ENCODE measurements at regions not wholly inside any gene's neighbourhood (a gene's known extent, or its start where the extent isn't known, plus 50 kb on each side); places are given as distances from the start of the nearest gene placed in this dataset.
"Not testable (repeated sequence)": the region's sequence is repeated elsewhere in the genome, so short reads cannot be mapped to it uniquely, and the experiment has no call there.

DNA sequence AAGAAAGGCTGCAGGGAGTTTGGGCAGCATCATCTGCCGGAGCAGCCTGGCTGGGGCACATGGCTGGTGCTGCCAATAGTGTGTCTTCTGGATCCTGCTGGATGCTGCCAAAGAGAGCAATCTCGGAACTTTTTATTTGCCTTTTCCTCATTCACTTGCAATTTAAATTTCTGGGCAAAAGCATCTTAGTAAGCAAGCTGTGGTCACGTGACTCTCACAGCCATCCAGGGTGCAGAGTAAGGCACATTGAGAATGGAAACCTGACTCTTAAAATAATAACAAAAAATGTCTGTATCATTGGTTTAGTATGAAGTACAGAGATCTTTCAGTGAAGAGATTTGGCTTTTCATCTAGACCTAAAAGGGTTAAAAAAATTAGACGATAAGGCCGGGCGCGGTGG, 910.3 kb downstream of the STIM2 start:
- DNase-seq, result no peak

DNA sequence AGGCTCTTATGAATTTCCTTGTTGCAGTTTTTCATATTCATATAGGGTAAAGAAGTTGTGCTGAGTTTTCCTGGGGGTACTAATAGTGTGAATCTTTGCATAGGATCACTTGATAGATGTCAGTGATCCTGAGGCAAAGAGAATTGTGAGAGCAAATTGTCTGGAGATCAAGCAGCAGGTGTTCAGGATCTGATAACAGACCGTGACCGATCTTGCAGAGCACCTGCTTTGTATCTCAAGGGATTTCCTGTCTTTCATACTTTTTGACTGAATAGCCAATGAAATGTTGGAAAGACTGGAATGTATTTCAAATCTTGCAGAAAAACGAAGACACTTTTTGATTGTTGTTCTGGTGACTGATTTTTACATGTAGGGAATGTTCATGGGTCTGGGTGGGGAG, 914.5 kb downstream of the STIM2 start:
- no peak for DNase-seq

DNA sequence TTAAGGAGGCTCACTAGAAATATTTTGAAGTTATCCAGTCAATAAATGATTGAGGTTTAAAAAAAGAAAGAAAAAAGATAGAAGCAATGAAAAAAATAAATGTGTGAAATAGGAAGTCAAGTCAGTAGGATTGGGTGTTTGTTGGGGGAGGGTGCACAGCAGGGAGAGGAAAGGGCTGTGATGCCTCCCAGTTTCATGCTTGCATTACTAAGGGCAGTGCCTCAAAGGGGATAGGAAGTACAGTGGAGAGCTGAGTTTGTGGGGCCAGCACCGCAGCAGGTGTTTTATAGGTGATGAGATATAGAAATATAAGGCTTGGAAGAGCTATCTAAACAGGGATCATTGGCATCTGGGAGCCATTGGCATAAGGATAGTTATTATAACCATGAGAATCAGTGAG, 919.2 kb downstream of the STIM2 start:
- no peak for DNase-seq

DNA sequence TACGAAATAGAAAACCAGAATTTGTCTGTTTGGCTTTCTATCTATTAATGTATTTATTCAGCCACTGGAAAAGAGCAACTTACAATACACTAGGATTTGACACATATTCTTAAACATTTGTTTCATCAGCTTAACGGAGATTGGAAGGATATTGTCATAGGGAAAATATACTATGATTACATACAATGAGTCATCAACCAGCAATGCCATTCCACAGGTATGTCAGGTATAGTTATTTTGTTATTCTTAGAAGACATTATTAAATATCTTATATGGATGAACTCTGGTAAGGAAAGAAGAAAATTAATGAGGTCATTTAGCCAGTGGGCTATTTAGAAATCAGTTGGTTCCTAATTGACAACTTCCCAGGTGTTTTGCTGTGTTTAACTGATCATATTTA, 926.6 kb downstream of the STIM2 start:
- no peak for DNase-seq

DNA sequence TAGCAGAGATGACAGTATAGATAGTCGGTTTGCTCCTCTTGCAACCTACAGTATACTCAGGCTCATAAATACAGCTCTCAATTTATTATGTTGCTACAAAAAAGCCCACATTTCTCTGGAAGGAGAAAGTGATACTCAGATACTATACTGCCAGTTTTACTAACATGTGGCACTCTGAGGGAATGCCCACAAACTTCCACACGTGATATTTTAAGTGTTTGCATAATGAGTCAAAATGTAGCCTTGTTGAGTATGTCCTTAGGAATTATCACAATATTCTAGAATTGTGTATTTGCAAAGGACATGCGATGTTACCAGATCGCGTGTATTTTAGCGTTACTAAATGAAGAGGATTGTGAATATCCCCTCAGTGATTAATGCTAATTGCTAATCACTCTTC, 929.1 kb downstream of the STIM2 start:
- no peak for DNase-seq

DNA sequence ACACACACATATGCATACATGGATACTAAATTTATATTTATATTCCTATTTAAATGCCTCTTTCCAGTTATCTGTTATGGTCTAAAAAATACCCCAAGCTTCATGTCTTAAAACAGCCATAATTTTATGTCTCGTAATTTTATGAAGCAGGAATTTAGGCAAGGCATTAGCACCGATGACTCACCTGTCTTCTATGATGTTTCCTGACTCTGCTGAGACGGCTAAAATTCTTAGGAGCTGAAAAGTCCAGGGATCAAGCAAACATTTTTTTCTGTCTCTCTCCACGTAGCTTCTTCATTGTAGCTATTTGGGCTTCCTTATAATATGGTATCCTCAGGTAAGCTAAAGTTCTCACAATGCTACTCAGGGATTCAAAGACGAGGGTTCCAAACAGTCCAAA, 930.3 kb downstream of the STIM2 start:
- no peak for DNase-seq

DNA sequence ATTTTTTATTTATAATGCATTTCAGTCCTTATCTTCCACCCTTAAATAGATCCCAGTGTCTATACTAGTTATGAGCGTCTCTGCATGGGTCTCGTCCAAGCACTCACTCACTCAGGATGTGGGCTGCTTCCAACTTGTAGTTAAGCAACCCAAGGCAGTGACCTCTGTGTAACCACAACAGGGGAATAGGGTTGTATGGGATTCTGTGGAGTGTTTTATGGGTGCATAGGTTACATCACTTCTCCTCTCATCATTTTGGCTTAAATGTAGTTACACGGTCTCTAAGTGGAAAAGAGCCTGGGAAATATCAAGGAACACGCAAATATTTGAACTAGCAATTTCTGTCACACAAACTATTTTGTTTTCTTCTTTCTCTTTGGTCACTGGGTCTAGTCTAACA, 931.0 kb downstream of the STIM2 start:
- DNase-seq, result no peak

DNA sequence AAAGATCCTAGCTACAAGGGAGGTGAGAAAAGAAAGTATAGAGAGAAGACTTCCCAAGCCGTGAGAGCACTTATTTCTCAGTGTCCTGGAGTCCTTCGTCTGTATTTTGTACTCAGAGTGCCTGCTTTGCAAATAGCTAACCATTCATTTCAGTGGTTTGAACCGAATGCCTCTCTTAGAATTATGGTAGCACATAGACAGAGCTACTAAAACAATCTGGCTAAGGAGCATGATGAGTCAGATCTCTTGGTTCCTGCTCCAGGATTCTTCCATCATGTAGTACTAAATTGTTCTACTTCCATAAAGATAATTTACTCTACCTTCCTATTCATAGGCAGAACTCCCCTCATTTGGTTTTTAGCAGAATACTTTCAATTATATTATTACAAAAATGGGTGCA, 946.6 kb downstream of the STIM2 start:
- DNase-seq, result no peak

DNA sequence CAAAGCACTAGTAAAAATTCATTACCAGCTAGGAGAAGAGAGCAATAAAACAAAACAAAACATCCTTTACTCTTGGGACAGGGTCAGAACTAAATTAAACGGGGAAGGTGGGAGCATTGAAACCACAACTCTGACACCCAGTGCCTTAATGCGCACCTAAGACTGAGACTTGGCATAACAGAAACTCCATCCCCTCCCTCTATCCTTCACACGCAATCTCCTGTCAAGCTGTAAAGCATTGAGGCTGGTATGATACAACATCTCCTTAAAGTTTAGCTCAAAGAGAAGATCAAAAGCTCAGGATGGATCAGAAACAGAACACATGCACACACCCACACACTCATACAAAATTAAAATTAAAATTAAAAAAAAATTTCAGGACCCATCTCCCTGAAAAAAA, 951.3 kb downstream of the STIM2 start:
- DNase-seq, result no peak

DNA sequence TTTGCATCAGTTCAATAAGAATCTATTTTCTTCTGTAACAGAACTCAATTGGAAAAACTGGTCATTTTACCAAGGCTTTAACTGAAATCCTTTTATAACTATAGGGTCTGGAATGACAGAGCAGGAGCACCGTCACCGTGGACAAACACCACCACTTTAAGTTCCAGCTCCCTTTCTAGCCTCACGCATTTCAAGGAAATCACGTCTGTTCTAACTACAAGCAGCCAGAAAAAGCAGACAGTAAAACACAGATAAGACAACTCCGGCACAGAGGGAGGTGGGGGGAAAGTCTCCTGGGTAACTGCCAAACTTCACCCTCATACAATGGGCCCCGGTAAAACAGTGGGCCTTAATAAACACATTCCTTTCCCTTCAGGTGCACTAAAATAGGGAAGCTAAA, 952.6 kb downstream of the STIM2 start:
- DNase-seq, result not testable (repeated sequence)

DNA sequence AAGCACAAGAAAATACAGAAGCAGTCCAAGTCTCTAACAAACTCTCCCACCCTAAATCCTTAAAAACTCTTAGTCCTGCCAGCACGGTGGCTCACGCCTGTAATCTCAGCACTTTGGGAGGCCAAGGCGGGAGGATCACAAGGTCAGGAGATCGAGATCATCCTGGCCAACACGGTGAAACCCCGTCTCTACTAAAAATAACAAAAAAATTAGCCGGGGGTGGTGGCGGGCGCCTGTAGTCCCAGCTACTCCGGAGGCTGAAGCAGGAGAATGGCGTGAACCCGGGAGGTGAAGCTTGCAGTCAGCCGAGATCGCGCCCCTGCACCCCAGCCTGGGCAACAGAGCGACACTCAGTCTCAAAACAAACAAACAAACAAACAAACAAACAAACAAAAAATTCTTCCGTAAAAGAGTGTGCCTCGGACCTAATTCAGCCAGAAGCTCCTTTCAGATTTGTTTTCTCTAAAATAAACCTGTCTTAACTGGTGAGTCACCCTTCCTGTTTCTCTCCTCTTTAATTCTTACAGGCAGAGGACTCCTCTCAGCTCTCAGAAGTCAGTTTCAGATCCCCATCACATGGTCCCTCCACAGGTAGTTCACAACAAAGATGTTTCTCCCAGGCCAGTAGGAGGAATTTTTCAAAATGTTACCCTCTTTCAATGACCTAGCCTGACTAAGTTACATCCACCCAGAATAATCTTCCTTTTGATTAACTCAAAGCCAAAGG, 953.2 kb downstream of the STIM2 start:
- not testable (repeated sequence) for DNase-seq

DNA sequence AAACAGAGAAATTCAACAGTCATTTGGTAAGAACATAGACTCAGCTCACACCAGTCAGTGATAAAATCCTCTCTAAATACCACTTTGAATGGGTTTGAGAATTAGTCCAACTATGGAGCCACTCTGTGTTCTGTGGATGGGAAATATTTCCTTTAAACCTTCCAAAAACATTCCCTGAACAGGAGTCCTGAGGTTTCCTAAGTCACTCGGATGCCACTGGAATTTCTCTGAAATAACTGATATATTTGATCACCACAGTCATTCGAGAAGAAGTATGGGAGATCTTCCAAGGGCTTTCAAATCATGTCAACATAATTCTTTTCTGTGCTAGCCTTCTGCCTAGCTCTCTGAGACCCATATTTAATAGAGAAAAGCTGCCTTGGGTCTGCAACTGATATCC, 958.6 kb downstream of the STIM2 start:
- no peak for DNase-seq

DNA sequence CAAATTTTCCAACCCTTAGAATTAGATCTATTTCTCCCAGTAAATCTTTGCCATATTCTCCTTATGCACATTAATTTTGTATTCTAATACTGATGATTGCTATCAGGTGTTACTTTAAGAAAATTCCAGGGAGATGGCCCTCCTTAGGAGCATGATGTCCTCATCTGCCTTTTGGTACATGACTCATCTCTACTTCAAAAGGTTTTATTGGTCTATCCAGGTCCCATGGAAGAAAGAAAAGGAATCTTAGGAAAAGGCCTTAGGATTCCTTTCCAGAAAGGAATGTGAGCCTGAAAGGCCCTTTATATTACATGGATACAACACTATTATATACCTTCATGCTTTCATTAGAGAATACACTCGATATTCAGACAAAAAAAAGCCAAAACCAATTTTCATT, 968.2 kb downstream of the STIM2 start:
- DNase-seq, result no peak

DNA sequence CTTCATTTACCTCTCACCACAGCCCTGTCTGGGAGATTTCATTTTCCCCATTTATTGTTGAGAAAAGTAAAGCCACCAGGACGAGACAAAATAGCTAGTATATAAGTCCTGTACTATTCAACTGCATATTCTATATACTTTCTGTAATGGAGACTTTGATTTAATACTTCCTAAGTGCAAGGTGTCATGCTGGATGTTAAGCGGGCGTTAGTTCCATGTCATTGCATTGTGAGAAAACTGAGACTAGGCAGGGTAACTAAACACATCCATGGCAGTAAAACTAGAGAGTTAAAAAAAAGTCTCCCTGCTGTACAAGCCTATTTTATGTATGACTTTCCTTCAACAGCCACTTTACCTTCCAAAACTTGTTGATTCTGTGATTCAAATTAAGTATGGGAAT, 969.6 kb downstream of the STIM2 start:
- DNase-seq, result no peak

DNA sequence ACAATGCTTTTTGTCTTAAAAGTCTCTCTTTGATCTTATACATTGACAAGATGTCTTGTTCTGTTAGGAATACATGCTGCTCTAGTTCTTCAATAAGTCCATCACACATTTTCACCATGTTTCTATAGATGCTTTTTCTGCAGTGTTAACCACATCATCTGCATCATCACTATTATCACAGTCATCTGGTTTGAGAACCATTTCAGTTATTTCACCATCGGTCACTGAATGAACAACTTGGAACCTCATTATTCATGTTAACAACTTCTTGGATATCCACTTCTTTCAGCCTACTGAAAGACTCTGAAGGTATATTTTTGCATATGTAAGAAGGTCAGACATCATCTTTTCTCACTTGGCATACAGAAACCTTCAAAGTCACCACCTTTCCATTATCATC, 975.2 kb downstream of the STIM2 start:
- no peak for DNase-seq

DNA sequence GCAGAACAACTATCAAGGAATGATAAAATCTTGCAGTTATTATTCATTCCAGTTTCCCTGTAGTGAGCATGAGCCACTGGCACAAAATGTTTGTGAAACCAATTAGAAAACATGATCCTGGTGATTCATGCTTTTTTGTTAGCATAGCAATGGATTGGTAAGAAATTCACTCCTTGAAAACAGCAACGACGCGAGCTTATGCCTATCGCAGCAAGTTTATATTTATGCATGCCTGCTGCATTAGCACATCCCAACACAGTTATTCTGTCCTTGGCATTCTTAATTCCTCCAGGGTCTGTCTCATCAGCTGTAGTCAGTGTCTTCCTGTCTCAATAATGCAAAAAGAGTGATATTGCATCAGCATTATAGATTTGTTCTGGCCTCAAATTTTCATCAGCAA, 975.9 kb downstream of the STIM2 start:
- no peak for DNase-seq

DNA sequence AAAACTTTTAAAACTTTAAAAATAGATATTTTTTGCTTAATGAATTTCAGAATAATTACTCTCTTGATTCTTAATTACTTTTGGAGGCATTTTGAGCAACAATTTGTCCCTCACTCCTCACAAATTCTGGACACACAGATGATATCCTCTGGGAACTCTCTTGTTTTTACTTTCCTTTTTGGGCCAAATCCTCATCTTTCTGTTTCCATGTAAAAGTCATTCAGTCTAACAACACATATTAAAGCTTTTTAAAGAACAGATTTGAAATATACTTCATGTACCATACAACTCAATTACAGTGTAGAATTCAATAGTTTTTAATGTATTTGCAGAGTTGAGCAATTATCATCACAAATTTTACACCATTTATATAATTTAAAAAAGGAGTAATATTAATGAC, 983.1 kb downstream of the STIM2 start:
- no peak for DNase-seq

DNA sequence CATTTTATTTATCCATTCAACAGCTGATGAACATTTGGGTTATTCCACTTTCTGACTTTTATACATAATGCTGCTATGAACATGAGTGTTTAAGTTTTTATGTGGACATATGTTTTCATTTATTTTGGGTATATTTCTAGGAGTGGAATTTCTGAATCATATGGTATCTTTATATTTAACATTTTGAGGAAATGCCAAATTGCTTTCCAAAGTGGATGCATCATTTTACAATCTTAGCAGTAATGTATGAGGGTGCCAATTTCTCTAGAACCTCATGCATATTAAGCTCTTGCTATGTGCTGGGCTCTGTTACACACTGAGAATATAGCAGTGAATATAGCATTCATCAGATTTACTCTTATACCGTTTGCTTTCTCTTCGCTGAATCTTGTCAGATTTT, 983.7 kb downstream of the STIM2 start:
- no peak for DNase-seq

DNA sequence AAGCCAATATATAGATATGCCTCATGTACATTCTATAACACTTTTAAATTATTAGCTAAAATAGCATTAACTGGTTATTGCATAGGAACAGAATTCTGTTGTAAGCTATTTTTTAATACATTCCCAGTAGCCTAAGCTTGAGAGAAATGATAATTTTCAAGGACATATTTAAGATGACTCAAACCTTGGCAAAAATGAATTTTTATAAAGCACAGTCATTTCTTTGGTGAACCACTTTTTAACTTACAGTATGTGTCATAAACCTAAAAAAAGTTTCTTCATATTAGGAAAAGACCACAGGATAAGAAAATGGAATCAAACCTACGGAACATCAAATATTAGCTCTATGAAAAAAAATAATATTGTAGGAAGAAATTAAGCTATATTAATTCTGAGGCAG, 986.3 kb downstream of the STIM2 start:
- DNase-seq, result no peak

DNA sequence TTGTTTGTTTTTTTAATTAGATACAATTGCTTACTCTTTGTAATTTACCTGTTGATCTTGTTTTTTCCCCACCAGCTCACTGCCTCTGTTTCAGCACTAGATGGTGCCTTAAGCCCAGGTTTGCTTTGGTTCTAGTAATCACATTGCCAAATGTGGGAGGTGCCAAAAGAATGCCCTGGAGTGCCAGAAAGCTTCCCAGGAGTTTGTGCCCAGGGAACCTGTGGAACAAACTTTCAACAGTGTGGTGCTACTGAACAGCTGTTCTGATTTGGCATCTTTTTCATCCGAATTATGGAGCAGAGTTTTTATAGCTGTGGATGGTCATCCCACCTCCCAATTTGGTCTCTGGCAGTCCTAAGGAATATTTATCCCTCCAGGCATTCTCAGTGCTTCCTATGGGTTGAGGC, 1000.7 kb downstream of the STIM2 start:
- no peak for DNase-seq

DNA sequence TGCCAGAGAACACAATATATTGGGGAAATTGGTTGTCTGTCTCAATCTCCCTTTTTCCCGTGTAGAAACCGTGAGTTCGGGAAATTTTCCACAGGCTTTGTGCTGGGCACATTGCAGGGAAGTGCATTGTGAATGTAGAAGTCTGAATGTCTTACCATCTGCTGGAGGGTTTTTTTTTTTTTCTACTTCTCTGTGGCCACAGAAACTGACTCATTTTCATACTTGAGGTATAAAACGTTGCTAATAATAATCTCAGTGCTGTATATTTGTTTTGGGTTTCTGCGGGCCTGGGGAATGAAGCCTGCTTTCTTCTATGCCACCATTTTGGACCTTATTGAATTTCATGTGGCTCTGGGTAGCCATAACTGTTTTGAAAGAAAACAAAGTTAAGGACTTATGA, 1001.2 kb downstream of the STIM2 start:
- no peak for DNase-seq

DNA sequence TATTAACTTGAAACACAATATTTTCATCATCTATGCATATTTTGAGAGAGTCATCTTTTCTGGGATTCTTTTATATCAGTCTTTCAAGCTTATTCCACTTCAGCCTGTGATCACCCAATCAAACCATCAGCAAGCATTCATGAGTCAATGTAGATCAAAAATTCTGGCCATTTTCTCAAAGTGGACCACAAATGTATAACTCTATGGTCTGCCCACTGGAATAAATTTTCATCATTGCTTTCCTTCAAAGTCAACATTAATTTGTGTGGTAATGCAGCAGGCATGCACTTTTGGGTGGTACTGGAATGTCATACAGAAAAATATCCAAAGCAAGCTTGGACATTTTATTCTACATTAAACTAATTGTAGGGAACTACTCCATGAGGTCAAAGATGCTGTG, 1013.0 kb downstream of the STIM2 start:
- DNase-seq, result no peak

DNA sequence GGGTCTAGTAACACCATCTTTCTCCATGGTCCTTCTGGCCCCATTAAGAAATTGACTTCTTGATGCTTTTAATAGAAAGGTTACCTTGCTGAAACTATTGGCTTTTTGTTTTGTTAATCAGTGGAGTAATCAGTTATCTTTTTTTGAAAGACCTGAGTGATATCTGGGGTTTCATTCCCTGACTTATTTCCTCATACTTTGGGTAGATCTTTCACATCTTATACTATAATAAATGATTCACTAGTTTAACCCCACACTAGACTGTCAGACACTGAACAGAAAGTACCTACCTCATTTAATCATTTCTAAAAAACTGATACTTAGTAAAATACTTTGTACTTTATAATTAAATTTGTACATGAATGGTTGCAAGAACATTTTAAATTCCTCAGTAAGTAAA, 1021.1 kb downstream of the STIM2 start:
- DNase-seq, result no peak

DNA sequence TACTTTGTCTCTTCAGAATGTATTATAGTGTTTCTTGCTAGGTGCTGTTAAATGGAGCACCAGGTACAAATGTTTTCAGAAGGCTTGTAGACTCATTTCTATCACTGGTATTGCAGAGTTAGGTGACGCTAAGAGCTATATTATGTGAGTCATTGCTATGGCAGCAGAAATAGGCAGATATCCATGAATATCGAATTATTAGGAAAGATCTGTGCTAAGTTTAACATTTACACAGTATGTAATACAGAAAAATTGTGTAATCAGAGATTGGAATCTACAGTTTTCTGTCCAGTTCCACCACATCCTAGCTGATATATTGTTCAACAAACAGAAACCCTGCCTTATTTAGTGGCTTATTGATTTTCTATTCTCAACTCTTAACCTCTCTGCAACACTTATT, 1025.5 kb downstream of the STIM2 start:
- no peak for DNase-seq

DNA sequence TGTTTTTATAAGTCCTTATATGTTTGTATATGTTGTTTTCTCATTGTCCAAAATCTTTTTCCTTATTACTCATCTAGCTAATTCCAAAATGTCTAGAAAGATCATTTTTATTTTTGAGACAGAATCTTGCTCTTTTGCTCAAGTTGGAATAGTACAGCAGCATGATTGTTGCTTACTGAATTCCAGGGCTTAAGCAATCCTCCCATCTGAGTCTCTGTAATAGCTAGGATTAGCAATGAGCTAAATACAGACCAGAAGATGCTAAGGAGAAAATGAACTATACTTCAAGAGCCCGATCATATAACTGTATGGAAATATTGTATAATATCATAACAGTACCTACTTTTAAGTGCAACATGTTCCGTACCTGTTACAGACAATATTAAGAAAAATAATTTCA, 1027.0 kb downstream of the STIM2 start:
- no peak for DNase-seq

DNA sequence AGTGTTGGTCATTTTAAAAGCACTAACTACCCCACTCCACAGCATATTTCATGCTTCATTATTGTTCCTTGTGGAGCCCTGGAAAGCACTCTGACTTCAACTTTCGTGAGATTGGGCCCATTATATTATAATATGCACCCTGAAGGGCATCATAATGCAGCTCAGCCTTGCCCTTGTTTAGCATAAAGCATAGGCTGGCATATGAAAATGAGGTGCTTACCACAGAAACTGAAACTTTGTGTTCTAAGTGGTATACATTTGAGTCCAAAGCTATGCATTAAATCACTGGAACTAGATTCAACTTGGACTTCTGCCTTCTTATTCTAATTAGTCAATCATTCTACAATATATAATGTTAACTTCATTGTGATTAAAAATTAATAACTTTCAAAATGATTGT, 1027.9 kb downstream of the STIM2 start:
- DNase-seq, result no peak
